GM06990 (cell line): ENCODE measurements at regions not wholly inside any gene's neighbourhood (a gene's known extent, or its start where the extent isn't known, plus 50 kb on each side); places are given as distances from the start of the nearest gene placed in this dataset.

Experiments used
- DNase-seq: peaks from one replicate; pipeline ENCODE4 v3.0.0-alpha.2; 2011; ENCODE audit not compliant: insufficient read length; ENCODE audit errors: extremely low read depth
- H3K27me3 ChIP-seq: replicated peaks from 2 replicates; pipeline ENCODE4 v1.6.0; 2011; ENCODE audit warnings: low read length; ENCODE audit not compliant: control insufficient read depth, insufficient read depth
- H3K36me3 ChIP-seq: 2 replicates; pipeline ENCODE4 v1.5.1; 2011; ENCODE audit warnings: low read length; ENCODE audit not compliant: control insufficient read depth, insufficient read depth
- H3K4me3 ChIP-seq: replicated peaks from 2 replicates; pipeline ENCODE4 v1.5.1; 2011; ENCODE audit warnings: low read depth, mild to moderate bottlenecking, control low read depth, low read length
- TF ChIP-seq, protein P1 (sequence below): IDR thresholded peaks from 2 replicates; pipeline ENCODE4 v1.5.1; 2011; ENCODE audit warnings: low read length, control low read depth, mild to moderate bottlenecking, inconsistent platforms; ENCODE audit not compliant: insufficient read depth, poor library complexity, severe bottlenecking

DNA sequence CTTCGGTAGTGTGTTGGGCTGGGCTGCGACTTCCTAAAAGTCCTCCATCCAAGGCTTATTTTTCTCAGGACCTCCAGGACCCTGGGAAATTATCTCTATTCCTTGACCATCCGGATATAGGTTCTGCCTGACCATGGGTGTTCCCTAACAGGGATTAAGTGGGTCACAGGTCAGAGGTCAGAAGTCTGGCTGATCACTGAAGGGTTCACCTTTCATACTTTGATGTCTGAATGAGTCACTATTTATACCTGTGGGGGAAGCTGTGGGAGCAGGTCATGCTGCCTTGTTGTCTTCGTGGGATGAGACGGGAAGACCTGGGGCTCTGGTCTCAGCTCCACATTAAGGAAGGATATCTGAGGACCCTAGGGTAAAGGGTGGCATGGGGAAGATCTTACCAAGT is 65.0 kb upstream of the ETV3 start:
- Histone ChIP-seq H3K27me3 (no peaks in the 10 kb centered on the region; the same call in 1 of the 2 replicates), H3K36me3 (no peaks in the 10 kb centered on the region), H3K4me3 (no peak overlapping the region)
- DNase-seq = no peak
- TF ChIP-seq, protein P1, sequence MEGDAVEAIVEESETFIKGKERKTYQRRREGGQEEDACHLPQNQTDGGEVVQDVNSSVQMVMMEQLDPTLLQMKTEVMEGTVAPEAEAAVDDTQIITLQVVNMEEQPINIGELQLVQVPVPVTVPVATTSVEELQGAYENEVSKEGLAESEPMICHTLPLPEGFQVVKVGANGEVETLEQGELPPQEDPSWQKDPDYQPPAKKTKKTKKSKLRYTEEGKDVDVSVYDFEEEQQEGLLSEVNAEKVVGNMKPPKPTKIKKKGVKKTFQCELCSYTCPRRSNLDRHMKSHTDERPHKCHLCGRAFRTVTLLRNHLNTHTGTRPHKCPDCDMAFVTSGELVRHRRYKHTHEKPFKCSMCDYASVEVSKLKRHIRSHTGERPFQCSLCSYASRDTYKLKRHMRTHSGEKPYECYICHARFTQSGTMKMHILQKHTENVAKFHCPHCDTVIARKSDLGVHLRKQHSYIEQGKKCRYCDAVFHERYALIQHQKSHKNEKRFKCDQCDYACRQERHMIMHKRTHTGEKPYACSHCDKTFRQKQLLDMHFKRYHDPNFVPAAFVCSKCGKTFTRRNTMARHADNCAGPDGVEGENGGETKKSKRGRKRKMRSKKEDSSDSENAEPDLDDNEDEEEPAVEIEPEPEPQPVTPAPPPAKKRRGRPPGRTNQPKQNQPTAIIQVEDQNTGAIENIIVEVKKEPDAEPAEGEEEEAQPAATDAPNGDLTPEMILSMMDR = no peak

- Histone ChIP-seq H3K36me3 (no peaks in the 10 kb centered on the region), H3K4me3 (no peak overlapping the region), H3K27me3 (no peaks in the 10 kb centered on the region)
- no peak for DNase-seq
- TF ChIP-seq, protein P1 = no peak
Measured at GRCh38 chr1:157202331-157202730, 64.1 kb upstream of the ETV3 start.

DNA sequence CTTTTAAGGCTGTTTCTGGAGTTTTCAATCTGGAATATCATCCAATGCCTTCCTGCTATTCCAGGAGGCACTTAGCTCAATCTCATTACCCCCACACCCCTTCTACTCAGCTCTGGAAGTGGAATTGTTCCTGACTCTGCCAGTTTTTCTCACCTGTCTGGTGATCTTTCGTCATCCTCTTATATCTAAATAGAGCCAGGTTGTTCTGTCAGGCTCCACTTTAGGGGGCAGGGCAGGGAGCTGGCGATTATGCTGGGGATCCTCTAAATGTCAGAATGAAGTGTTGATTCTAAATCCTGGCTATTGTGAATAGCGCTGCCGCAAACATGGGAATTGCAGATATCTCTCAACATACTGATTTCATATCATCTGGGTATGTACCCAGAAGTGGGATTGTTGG is 63.6 kb upstream of the ETV3 start:
- DNase-seq = no peak
- Histone ChIP-seq H3K27me3 (no peaks in the 10 kb centered on the region), H3K36me3 (no peaks in the 10 kb centered on the region), H3K4me3 (no peak overlapping the region)
- TF ChIP-seq, protein P1 = no peak

DNA sequence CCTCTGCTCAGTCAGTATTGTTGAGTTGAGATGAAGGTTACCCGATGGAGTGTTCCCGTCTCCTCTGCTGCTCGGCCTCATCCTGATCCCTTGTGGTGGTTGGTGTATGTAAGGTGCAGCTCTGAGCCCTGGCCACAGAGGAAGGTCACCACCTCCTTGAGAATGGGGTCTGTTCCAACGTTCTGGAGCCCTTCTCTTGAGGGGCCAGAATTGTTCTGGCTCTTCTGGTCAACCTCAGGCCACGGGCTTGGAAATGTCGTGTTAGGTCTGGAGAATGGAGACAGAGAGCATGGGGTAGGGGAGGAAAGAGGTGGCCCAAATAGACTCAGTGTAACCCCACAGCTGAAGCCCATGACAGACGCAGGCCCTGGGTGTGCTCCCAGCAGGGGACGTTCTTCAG is 62.3 kb upstream of the ETV3 start:
- TF ChIP-seq, protein P1 = no peak
- no peaks in the 10 kb centered on the region for H3K27me3 ChIP-seq
- no peaks in the 10 kb centered on the region for H3K36me3 ChIP-seq
- no peak for DNase-seq
- no peak overlapping the region for H3K4me3 ChIP-seq

- no peak for DNase-seq
- no peaks in the 10 kb centered on the region for H3K27me3 ChIP-seq
- no peak overlapping the region for H3K4me3 ChIP-seq
- H3K36me3 ChIP-seq = no peaks in the 10 kb centered on the region
- TF ChIP-seq, protein P1 = no peak
Measured at GRCh38 chr1:157199421-157199755, 61.2 kb upstream of the ETV3 start.

DNA sequence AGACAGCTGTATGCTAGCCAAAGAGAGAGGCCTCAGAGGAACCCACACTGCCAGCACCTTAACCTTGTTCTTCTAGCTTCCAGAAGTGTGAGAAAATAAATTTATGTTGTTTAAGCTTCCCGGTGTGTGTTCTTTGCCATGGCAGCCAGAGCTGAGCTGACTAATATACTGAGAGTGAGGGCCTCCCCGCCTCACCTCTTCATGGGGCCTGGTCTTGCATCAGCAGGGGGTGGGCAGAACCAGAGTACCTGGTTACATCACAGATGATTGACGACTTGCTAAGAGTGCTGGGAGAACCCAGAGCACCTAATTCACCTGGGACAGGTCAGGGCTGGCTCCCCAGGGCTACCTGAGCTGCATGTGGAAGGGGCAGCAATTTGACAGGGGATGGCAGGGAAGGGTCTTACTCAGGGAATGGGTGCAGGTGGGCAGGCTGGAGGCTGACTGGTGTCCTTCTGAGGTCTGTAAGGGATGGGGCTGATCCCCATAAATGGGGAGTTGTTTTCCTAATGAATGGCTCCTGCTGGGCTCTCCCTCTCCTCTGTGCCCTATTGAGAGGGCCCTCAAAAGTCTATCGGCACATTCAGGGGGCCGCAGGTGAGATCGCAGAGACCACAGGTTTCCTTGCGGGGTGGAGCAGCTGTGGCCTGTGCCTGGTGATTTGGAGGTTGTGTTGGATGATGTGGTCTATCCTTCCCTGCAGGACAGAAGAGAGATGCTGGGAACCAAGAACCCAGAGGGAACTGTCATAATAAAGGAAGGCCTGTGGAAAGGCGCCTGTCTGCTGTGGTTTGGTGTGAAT is 60.6 kb upstream of the ETV3 start:
- Histone ChIP-seq H3K4me3 (no peak overlapping the region), H3K36me3 (no peaks in the 10 kb centered on the region), H3K27me3 (no peaks in the 10 kb centered on the region)
- DNase-seq = no peak
- TF ChIP-seq, protein P1 = no peak
